Mucosa of rectum (tissue), 2 donors: ENCODE measurements at regions not wholly inside any gene's neighbourhood (a gene's known extent, or its start where the extent isn't known, plus 50 kb on each side); places are given as distances from the start of the nearest gene placed in this dataset.

ENCODE experiments used
- H3K27ac ChIP-seq, 2 donors: one replicate each; pipeline ENCODE4 v1.7.0; 2013; ENCODE audit warnings: inconsistent platforms in 2 of 2, low read depth in 2 of 2, low read length in 2 of 2
- H3K27me3 ChIP-seq, 2 donors: one replicate each; pipeline ENCODE4 v1.7.0; 2013; ENCODE audit warnings: low read length in 2 of 2; ENCODE audit not compliant: control insufficient read depth in 2 of 2, insufficient read depth in 2 of 2
- H3K36me3 ChIP-seq, 2 donors: one replicate each; pipeline ENCODE4 v1.7.0; 2013; ENCODE audit warnings: low read length in 2 of 2; ENCODE audit not compliant: control insufficient read depth in 2 of 2, insufficient read depth in 2 of 2
- H3K4me1 ChIP-seq, 2 donors: one replicate each; pipeline ENCODE4 v1.7.0; 2013; ENCODE audit warnings: low read length in 2 of 2, mild to moderate bottlenecking in 1 of 2; ENCODE audit not compliant: control insufficient read depth in 2 of 2, insufficient read depth in 2 of 2
- H3K4me3 ChIP-seq, 2 donors: one replicate each; pipeline ENCODE4 v1.7.0; 2013; ENCODE audit warnings: low read length in 2 of 2
- H3K9ac ChIP-seq, 2 donors: one replicate each; pipeline ENCODE4 v1.7.0; 2013; ENCODE audit warnings: low read length in 2 of 2, low read depth in 1 of 2, mild to moderate bottlenecking in 1 of 2
- H3K9me3 ChIP-seq, 2 donors: one replicate each; pipeline ENCODE4 v1.7.0; 2013; ENCODE audit warnings: low read length in 2 of 2; ENCODE audit not compliant: control insufficient read depth in 2 of 2
- donor health status: healthy.
- donor health status: Normal muscosa, but diverticular disease.

- H3K27me3 ChIP-seq, result no peaks in the 10 kb centered on the region
- no peak overlapping the region for H3K9ac ChIP-seq
- no peaks in the 10 kb centered on the region for H3K4me1 ChIP-seq
- H3K4me3 ChIP-seq, result no peak overlapping the region
- no peak overlapping the region for H3K27ac ChIP-seq
- H3K9me3 ChIP-seq, result no peaks in the 10 kb centered on the region
- H3K36me3 ChIP-seq, result no peaks in the 10 kb centered on the region
Observed at GRCh38 chr10:10368951-10369576, 648.6 kb upstream of the CELF2 start.

DNA sequence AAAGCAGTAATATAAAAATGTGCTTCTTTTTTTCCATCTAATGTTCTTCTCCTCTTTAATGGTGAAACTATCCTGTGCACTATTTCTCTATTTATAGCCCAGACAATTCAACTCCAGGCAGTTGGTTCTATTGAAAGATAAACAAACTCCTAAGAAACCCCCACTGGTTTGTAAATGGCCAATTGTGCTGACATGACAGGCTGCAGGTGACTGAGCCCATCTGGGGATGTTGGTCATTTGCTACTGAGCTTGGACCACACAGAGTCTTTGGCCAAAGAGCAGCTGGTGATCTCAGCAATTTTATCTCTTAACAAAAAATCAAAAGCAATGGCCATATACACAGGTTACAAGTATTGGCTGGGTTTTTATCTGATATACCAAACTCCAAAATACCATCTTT lies 631.8 kb upstream of the CELF2 start:
- no peak overlapping the region for H3K4me3 ChIP-seq
- H3K36me3 ChIP-seq, result no peaks in the 10 kb centered on the region
- H3K4me1 ChIP-seq, result no peaks in the 10 kb centered on the region
- H3K27me3 ChIP-seq, result no peaks in the 10 kb centered on the region
- H3K9ac ChIP-seq, result no peak overlapping the region
- no peaks in the 10 kb centered on the region for H3K9me3 ChIP-seq
- H3K27ac ChIP-seq, result no peak overlapping the region

DNA sequence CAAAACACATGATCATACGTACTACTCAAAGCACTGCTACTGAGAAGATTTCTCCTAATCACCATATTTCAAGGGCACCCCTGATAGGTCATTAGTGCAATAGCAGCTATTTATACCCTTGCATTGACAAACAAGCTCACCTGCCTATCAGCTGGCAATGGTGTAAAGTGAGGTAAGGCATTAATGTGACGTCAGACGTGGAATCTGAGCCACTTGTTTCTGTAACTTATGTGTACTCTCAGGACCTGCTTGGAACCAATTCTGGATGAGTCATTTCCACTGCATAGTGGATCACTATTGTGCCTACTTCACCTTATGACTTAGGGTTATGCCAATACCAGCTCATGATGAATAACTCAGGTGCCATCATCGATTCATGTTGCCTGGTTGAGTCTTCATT lies 628.5 kb upstream of the CELF2 start:
- no peaks in the 10 kb centered on the region for H3K36me3 ChIP-seq

DNA sequence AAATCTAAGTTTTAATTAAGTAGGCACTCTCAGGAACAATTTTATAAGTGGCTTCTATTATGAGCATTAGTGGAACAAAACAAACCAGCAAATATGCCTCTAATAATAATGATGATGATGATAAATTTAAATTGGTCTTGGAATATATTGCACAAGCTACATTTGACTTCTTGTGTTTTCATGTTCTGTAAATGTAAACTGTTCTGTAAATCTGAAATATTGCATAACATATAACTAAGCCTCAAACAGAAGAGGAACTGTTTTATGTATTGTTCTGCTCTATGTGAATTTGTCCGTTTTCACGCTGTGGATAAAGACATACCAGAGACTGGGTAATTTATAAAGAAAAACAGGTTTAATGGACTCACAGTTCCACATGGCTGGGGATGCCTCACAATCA lies 625.2 kb upstream of the CELF2 start:
- H3K36me3 ChIP-seq, result no peaks in the 10 kb centered on the region

More for the DNA sequence above, 628.5 kb upstream of the CELF2 start:
- Histone ChIP-seq H3K27ac (no peak overlapping the region), H3K9ac (no peak overlapping the region), H3K27me3 (no peaks in the 10 kb centered on the region), H3K4me3 (no peak overlapping the region), H3K9me3 (no peaks in the 10 kb centered on the region), H3K4me1 (no peaks in the 10 kb centered on the region)

GRCh38 chr10:10394933-10395658 lies 622.6 kb upstream of the CELF2 start:
- no peak overlapping the region for H3K9ac ChIP-seq
- no peaks in the 10 kb centered on the region for H3K4me1 ChIP-seq
- no peak overlapping the region for H3K27ac ChIP-seq
- H3K36me3 ChIP-seq, result no peaks in the 10 kb centered on the region
- no peaks in the 10 kb centered on the region for H3K27me3 ChIP-seq
- H3K4me3 ChIP-seq, result no peak overlapping the region
- no peaks in the 10 kb centered on the region for H3K9me3 ChIP-seq

More for the DNA sequence above, 625.2 kb upstream of the CELF2 start:
- H3K9ac ChIP-seq, result no peak overlapping the region
- no peak overlapping the region for H3K27ac ChIP-seq
- no peaks in the 10 kb centered on the region for H3K27me3 ChIP-seq
- H3K4me1 ChIP-seq, result no peaks in the 10 kb centered on the region
- H3K4me3 ChIP-seq, result no peak overlapping the region
- no peaks in the 10 kb centered on the region for H3K9me3 ChIP-seq

DNA sequence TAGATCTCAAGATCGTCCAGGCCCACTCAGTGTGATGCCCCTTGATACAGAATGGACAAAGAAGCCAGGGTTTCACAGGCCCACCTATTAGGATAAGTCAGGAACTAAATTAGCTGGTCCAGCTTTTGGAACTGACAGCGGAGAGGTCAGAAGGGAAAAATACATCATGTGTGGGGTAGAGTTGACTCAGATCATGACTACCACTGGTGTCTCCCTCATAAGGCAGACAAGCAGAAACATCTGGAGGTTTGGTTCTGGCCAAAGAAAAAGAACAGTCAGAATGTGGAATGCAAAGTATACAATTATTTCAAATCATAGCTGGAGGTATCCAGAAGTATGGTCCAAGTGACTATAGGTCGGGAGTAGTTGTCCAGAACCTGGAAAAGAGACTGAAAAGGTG lies 621.1 kb upstream of the CELF2 start:
- no peaks in the 10 kb centered on the region for H3K36me3 ChIP-seq
- H3K4me1 ChIP-seq, result no peaks in the 10 kb centered on the region
- H3K27me3 ChIP-seq, result no peaks in the 10 kb centered on the region
- no peak overlapping the region for H3K4me3 ChIP-seq
- H3K9ac ChIP-seq, result no peak overlapping the region
- no peaks in the 10 kb centered on the region for H3K9me3 ChIP-seq
- no peak overlapping the region for H3K27ac ChIP-seq

GRCh38 chr10:10397906-10398305 lies 619.8 kb upstream of the CELF2 start:
- Histone ChIP-seq H3K27ac (no peak overlapping the region), H3K9me3 (no peaks in the 10 kb centered on the region), H3K4me3 (no peak overlapping the region), H3K27me3 (no peaks in the 10 kb centered on the region), H3K36me3 (no peaks in the 10 kb centered on the region), H3K9ac (no peak overlapping the region), H3K4me1 (no peaks in the 10 kb centered on the region)

DNA sequence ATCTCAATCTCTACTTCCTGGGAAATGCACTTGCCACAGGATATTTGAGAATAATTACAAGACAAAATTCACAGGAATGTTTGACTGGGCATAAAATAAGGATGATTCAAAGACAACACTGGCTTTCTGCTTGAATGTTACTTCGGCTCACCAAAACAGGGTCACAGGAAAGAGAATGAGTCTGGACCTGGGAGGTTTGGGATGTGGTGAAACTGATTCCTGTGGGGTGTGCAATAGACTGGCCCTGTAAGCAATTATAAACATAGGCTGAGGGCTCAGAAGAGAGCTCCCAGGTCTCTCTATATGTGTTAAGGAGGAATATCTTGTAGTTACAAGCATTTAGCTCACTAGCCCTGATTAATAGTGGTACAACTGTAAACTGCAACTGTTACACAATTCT lies 613.9 kb upstream of the CELF2 start:
- Histone ChIP-seq H3K4me1 (no peaks in the 10 kb centered on the region), H3K36me3 (no peaks in the 10 kb centered on the region), H3K9me3 (no peaks in the 10 kb centered on the region), H3K27me3 (no peaks in the 10 kb centered on the region), H3K9ac (no peak overlapping the region), H3K4me3 (no peak overlapping the region), H3K27ac (no peak overlapping the region)

DNA sequence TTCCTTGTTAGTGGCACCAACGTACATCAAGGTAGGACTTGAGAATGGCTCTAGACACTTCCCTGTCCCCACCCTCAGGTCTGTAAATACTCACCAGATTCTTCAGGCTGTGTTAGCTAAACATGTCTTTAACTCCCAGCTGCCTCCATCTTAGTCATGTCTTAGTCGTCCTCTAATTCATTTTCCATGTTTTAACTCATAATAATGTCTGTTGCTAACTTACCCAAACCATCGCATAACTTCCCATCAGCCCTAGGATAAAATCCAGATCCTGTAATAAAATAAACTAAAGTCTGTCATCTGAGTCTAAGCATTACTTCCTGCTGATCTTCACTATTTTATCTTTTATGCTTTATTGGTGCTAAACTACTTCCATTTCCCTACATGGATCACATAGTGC lies 600.0 kb upstream of the CELF2 start:
- Histone ChIP-seq H3K9ac (no peak overlapping the region), H3K9me3 (no peaks in the 10 kb centered on the region), H3K4me3 (no peak overlapping the region), H3K36me3 (no peaks in the 10 kb centered on the region), H3K27ac (no peak overlapping the region), H3K27me3 (no peaks in the 10 kb centered on the region), H3K4me1 (no peaks in the 10 kb centered on the region)

DNA sequence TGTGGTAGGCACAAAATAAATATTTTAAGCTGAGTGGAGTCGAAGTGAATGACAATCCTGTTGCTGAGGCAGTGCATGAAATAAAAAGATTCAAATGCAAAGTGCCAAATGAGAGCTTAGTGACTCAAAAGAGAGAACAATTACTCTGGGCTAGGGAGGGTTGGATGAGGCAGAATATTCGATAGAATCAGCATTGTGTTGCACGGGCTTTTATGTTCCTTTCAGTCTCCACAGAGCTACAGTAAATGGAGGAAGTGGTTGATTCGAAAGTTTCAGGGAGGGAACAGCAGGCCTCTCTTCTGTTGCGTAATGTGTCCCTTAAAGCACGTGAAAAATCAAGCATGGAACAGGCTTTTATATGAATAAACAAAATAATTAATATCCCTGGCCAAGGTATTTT lies 599.3 kb upstream of the CELF2 start:
- Histone ChIP-seq H3K4me1 (no peaks in the 10 kb centered on the region), H3K27ac (no peak overlapping the region), H3K4me3 (no peak overlapping the region), H3K9ac (no peak overlapping the region), H3K36me3 (no peaks in the 10 kb centered on the region), H3K27me3 (no peaks in the 10 kb centered on the region), H3K9me3 (no peaks in the 10 kb centered on the region)
